Spleen (tissue), 7 donors: ENCODE measurements at regions not wholly inside any gene's neighbourhood (a gene's known extent, or its start where the extent isn't known, plus 50 kb on each side); places are given as distances from the start of the nearest gene placed in this dataset.

ENCODE experiments used
- POLR2A ChIP-seq, 3 donors: fragments of 450-650 bp; IDR thresholded peaks; one replicate each; pipeline ENCODE4 v1.5.1; 2017; ENCODE audit warnings: antibody characterized with exemption in 3 of 3, mild to moderate bottlenecking in 1 of 3
- TF ChIP-seq, protein P1 (sequence below), 11 experiments: fragments of 200-600 bp in 7 of 11; fragments of 450-650 bp in 4 of 11; sonication (generic) in 4 of 11; IDR thresholded peaks in 8 of 11; conservative IDR thresholded peaks in 3 of 11; 1 replicate in 7 of 11; 2 replicates in 4 of 11; pipeline versions ENCODE4 v1.4.0 to v1.8.0; 2016 to 2021; ENCODE audit warnings: antibody characterized with exemption in 11 of 11, inconsistent platforms in 4 of 11, mild to moderate bottlenecking in 1 of 11
- donor health status: DM: no; HTN: no; CAD: no; lungs with moderate emphysema.
- donor health status: DM: no; HTN: no; CAD: no.
- donor health status: DM: no; HTN: no; CAD: no.

DNA sequence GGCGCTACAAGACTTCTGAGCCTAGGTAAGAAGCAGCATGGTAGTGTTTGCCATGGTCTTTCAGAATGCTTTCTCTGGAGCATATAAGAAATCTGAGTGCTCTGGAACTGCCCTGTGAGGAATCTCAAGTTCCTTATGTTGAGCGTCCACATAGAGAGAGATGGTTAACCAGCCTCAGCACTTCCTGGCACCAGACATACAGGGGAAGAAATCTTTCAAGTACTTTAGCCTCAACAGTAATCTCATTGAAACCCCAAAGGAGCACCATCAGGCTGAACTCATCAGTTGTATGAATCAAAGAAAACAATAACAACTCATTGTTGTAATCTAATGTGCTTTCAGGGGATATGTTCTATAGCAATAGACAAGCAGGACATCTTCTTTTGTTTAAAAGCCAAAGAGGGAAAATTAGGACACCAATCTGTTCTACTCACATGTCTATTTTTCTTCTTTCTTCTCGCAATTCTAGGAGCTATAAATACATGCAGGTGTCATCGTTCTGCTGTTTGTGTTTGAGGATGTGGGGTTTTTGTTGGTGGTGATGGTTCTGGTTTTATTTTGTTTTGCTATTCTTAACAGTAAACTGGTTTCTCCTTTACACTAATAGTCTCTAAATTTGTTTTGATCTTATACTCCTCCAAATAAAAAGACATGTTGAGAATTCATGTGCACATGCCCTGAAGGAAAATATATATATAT, 1145.0 kb upstream of the LRRN3 start:
- TF ChIP-seq, protein P1, sequence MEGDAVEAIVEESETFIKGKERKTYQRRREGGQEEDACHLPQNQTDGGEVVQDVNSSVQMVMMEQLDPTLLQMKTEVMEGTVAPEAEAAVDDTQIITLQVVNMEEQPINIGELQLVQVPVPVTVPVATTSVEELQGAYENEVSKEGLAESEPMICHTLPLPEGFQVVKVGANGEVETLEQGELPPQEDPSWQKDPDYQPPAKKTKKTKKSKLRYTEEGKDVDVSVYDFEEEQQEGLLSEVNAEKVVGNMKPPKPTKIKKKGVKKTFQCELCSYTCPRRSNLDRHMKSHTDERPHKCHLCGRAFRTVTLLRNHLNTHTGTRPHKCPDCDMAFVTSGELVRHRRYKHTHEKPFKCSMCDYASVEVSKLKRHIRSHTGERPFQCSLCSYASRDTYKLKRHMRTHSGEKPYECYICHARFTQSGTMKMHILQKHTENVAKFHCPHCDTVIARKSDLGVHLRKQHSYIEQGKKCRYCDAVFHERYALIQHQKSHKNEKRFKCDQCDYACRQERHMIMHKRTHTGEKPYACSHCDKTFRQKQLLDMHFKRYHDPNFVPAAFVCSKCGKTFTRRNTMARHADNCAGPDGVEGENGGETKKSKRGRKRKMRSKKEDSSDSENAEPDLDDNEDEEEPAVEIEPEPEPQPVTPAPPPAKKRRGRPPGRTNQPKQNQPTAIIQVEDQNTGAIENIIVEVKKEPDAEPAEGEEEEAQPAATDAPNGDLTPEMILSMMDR (IDR thresholded peaks at IDR 0.05 in 8 of 11, conservative IDR thresholded peaks at IDR 0.05 in 3 of 11): no peak
- TF ChIP-seq POLR2A (IDR thresholded peaks at IDR 0.05): no peak
